Cardiac fibroblast (primary cell): ENCODE measurements at regions not wholly inside any gene's neighbourhood (a gene's known extent, or its start where the extent isn't known, plus 50 kb on each side); places are given as distances from the start of the nearest gene placed in this dataset.

ENCODE experiments used
- DNase-seq, 2 donors: peaks; one replicate each; pipeline versions ENCODE4 v3.0.0 to v3.0.0-alpha.2; 2010; ENCODE audit warnings: low read depth in 2 of 2
- H3K4me3 ChIP-seq, 2 donors: replicated peaks in 1 of 2; 1 replicate in 1 of 2; 2 replicates in 1 of 2; pipeline ENCODE4 v1.5.1; 2011; ENCODE audit warnings: low read depth in 2 of 2, low read length in 2 of 2, mild to moderate bottlenecking in 2 of 2, moderate library complexity in 1 of 2
- CTCF ChIP-seq: IDR thresholded peaks from one replicate; pipeline ENCODE4 v1.5.1; 2011; ENCODE audit warnings: low read depth, mild to moderate bottlenecking, low read length, inconsistent platforms

GRCh38 chr3:71874618-71875017 is 89.7 kb upstream of the PROK2 start:
- no peak for TF ChIP-seq CTCF
- H3K4me3 ChIP-seq, result no peak overlapping the region
- DNase-seq, result no peak

- no peak for TF ChIP-seq CTCF
- H3K4me3 ChIP-seq, result no peak overlapping the region
- DNase-seq, result no peak
Measured at GRCh38 chr3:71873093-71873611, 88.2 kb upstream of the PROK2 start.

- H3K4me3 ChIP-seq, result no peak overlapping the region
- no peak for DNase-seq
- TF ChIP-seq CTCF, result no peak
Measured at GRCh38 chr3:71872256-71872655, 87.3 kb upstream of the PROK2 start.

- DNase-seq, result no peak
- no peak for TF ChIP-seq CTCF
- H3K4me3 ChIP-seq, result no peak overlapping the region
Measured at GRCh38 chr3:71870966-71871512, 86.1 kb upstream of the PROK2 start.

GRCh38 chr3:71868876-71869275 is 83.9 kb upstream of the PROK2 start:
- no peak for TF ChIP-seq CTCF
- no peak for DNase-seq
- H3K4me3 ChIP-seq, result no peak overlapping the region

- no peak for TF ChIP-seq CTCF
- no peak for DNase-seq
- H3K4me3 ChIP-seq, result no peak overlapping the region
Measured at GRCh38 chr3:71865727-71866126, 80.8 kb upstream of the PROK2 start.
